HepG2 (cell line): ENCODE measurements at regions not wholly inside any gene's neighbourhood (a gene's known extent, or its start where the extent isn't known, plus 50 kb on each side); places are given as distances from the start of the nearest gene placed in this dataset.
A peak's percentile ranks its signal among the peaks of the same experiment; 100 is the strongest.

ENCODE experiments used
- ATAC-seq: fragments of 200-7000 bp; cut with Tn5 transposase; 3 replicates; pipeline ENCODE4 v1.9.1; 2020; ENCODE audit warnings: mild to moderate bottlenecking, moderate library complexity
- BruUV-seq: library from RNA; stranded (reverse); fragments of 400-500 nt; replicated peaks from 2 replicates; lab custom pipeline; 2021; lab: Mats Ljungman, UMichigan
- CTCF ChIA-PET: fragments of 300-600 bp; formaldehyde crosslinking; extraction: SDS; loops from one replicate; lab custom pipeline; 2021; ENCODE audit warnings: low total read pairs, inconsistent platforms, low intra/inter-chr PET ratio; lab: Yijun Ruan, JAX
- POLR2A ChIA-PET: fragments of 350-600 bp; sonication (Branson Sonifier 250); formaldehyde crosslinking; loops from one replicate; lab custom pipeline; 2020; ENCODE audit warnings: antibody characterized with exemption, inconsistent platforms; lab: Yijun Ruan, JAX
- DNase-seq: peaks from one replicate; pipeline ENCODE4 v3.0.0-alpha.2; 2015; ENCODE audit warnings: low spot score
- FAIRE-seq: peaks from 3 replicates; lab custom pipeline; 2011; peaks lifted over from hg19 to GRCh38; lab: Jason Lieb, UNC
- H2AFZ ChIP-seq: one replicate; pipeline ENCODE4 v1.6.1; 2011; ENCODE audit warnings: low read length, inconsistent platforms
- H3K27ac ChIP-seq: fragments of 300-600 bp; 3 replicates; pipeline ENCODE4 v1.8.0; 2011; ENCODE audit warnings: mixed run types, mild to moderate bottlenecking, mixed read lengths, low read length, inconsistent platforms; ENCODE audit not compliant: insufficient read depth; ENCODE audit errors: extremely low read length
- H3K27me3 ChIP-seq, 2 experiments: fragments of 200-600 bp in 1 of 2; 2 replicates in 1 of 2; 3 replicates in 1 of 2; pipeline versions ENCODE4 v1.6.0 to v1.8.0; 2011; ENCODE audit warnings: low read length in 2 of 2, mild to moderate bottlenecking in 2 of 2, moderate library complexity in 2 of 2, inconsistent platforms in 1 of 2; ENCODE audit not compliant: insufficient read depth in 2 of 2, control insufficient read depth in 1 of 2
- H3K36me3 ChIP-seq, 2 experiments: fragments of 200-600 bp in 1 of 2; replicated peaks in 1 of 2; 2 replicates in 1 of 2; 3 replicates in 1 of 2; pipeline versions ENCODE4 v1.5.1 to v1.8.0; 2011; ENCODE audit warnings: low read length in 2 of 2, inconsistent platforms in 1 of 2; ENCODE audit not compliant: insufficient read depth in 2 of 2, control insufficient read depth in 1 of 2
- H3K4me1 ChIP-seq: 2 replicates; pipeline ENCODE4 v1.5.1; 2012; ENCODE audit warnings: low read length, inconsistent platforms; ENCODE audit not compliant: insufficient read depth
- H3K4me2 ChIP-seq: 2 replicates; pipeline ENCODE4 v1.6.0; 2011; ENCODE audit warnings: low read depth, low read length, inconsistent platforms
- H3K4me3 ChIP-seq, 3 experiments: fragments of 200-600 bp in 1 of 3; sonication (generic), shearing (Covaris generic) in 1 of 3; replicated peaks in 1 of 3; 2 replicates each; pipeline ENCODE4 v1.5.1; 2011 to 2016; ENCODE audit warnings: low read length in 3 of 3, inconsistent platforms in 2 of 3, low read depth in 2 of 3, mild to moderate bottlenecking in 2 of 3, control low read depth in 1 of 3, mixed read lengths in 1 of 3; ENCODE audit not compliant: insufficient read depth in 1 of 3
- H3K79me2 ChIP-seq: one replicate; pipeline ENCODE4 v1.6.1; 2011; ENCODE audit warnings: low read length, inconsistent platforms; ENCODE audit not compliant: insufficient read depth
- H3K9ac ChIP-seq: 2 replicates; pipeline ENCODE4 v1.6.0; 2011; ENCODE audit warnings: mild to moderate bottlenecking, low read depth, low read length, inconsistent platforms; ENCODE audit not compliant: insufficient read depth
- H3K9me3 ChIP-seq: 2 replicates; pipeline ENCODE4 v1.5.1; 2012; ENCODE audit warnings: mild to moderate bottlenecking, low read length
- H4K20me1 ChIP-seq: 2 replicates; pipeline ENCODE4 v1.6.0; 2011; ENCODE audit warnings: inconsistent platforms, mild to moderate bottlenecking, low read length, moderate library complexity; ENCODE audit not compliant: insufficient read depth
- E2F1 ChIP-seq: sonication (generic); formaldehyde crosslinking; IDR thresholded peaks from 2 replicates; pipeline ENCODE4 v1.5.0; 2020; ENCODE audit warnings: missing genetic modification reagents
- SIX1 ChIP-seq: sonication (generic); formaldehyde crosslinking; IDR thresholded peaks from 2 replicates; pipeline ENCODE4 v1.4.0; 2020; ENCODE audit warnings: missing genetic modification reagents, borderline replicate concordance
- SOX13 ChIP-seq, 3 experiments: fragments of 450-650 bp in 1 of 3; sonication (generic) in 1 of 3; formaldehyde crosslinking in 1 of 3; IDR thresholded peaks in 2 of 3; conservative IDR thresholded peaks in 1 of 3; 2 replicates each; pipeline versions ENCODE4 v1.5.0 to v1.6.1; 2016 to 2020; ENCODE audit warnings: antibody characterized with exemption in 1 of 3, mild to moderate bottlenecking in 1 of 3, missing compliant biosample characterization in 1 of 3, missing genetic modification reagents in 1 of 3, moderate library complexity in 1 of 3
- TBX3 ChIP-seq: fragments of 450-650 bp; IDR thresholded peaks from 2 replicates; pipeline ENCODE4 v1.6.1; 2017; ENCODE audit warnings: antibody characterized with exemption, mild to moderate bottlenecking, inconsistent platforms, borderline replicate concordance
- TEAD3 ChIP-seq: optimal IDR thresholded peaks from 2 replicates; pipeline ENCODE3; 2016; ENCODE audit warnings: borderline replicate concordance
- U2AF1 ChIP-seq: fragments of 200-400 bp; formaldehyde crosslinking; optimal IDR thresholded peaks from 2 replicates; pipeline ENCODE3; 2017; ENCODE audit warnings: mild to moderate bottlenecking, low read depth, low read length
- ZMYM3 ChIP-seq: sonication (generic); formaldehyde crosslinking; IDR thresholded peaks from 2 replicates; pipeline ENCODE4 v1.5.1; 2020; ENCODE audit warnings: mild to moderate bottlenecking, missing genetic modification reagents
- ZMYM4 ChIP-seq: sonication (generic); formaldehyde crosslinking; IDR thresholded peaks from 2 replicates; pipeline ENCODE4 v1.8.1; 2023; ENCODE audit warnings: mild to moderate bottlenecking, missing genetic modification reagents
- ZNF143 ChIP-seq: sonication (generic); formaldehyde crosslinking; IDR thresholded peaks from 2 replicates; pipeline ENCODE4 v1.4.0; 2020; ENCODE audit warnings: missing genetic modification reagents
- ZNF234 ChIP-seq: sonication (generic); formaldehyde crosslinking; conservative IDR thresholded peaks from 2 replicates; pipeline ENCODE4 v1.5.1; 2020; ENCODE audit warnings: mild to moderate bottlenecking, missing genetic modification reagents
- ZNF326 ChIP-seq: sonication (generic); formaldehyde crosslinking; IDR thresholded peaks from 2 replicates; pipeline ENCODE4 v1.4.0; 2020; ENCODE audit warnings: missing genetic modification reagents, borderline replicate concordance
- ZNF383 ChIP-seq: sonication (generic); formaldehyde crosslinking; IDR thresholded peaks from 2 replicates; pipeline ENCODE4 v1.4.0; 2020; ENCODE audit warnings: missing genetic modification reagents, mild to moderate bottlenecking, borderline replicate concordance
- ZNF546 ChIP-seq: sonication (generic); formaldehyde crosslinking; conservative IDR thresholded peaks from 2 replicates; pipeline ENCODE4 v1.8.1; 2023; ENCODE audit warnings: mild to moderate bottlenecking, missing genetic modification reagents
- ZNF709 ChIP-seq: sonication (generic); formaldehyde crosslinking; IDR thresholded peaks from 2 replicates; pipeline ENCODE4 v1.5.0; 2020; ENCODE audit warnings: mild to moderate bottlenecking, missing genetic modification reagents
- ZSCAN12 ChIP-seq: sonication (generic); formaldehyde crosslinking; IDR thresholded peaks from 2 replicates; pipeline ENCODE4 v1.9.0; 2021; ENCODE audit warnings: mild to moderate bottlenecking, missing genetic modification reagents
- WGBS: methylation state at CpG from one replicate; pipeline ENCODE4 v1.1.6; 2017; ENCODE audit warnings: low lambda C conversion rate; 5-methylcytosine and 5-hydroxymethylcytosine counted together
- in situ Hi-C: cut with HindIII; loops from 2 replicates; pipeline ENCODE4 v1.10.0; 2017; ENCODE audit warnings: low pct_unique_long_range_greater_than_20kb; ENCODE audit not compliant: extremely low pct_ligation_motif_present
- intact Hi-C: fragments of 100-400 bp; cut with micrococcal nuclease; formaldehyde crosslinking; loops from one replicate; pipeline ENCODE4 v1.10.0; 2022; ENCODE audit not compliant: unreplicated experiment

DNA sequence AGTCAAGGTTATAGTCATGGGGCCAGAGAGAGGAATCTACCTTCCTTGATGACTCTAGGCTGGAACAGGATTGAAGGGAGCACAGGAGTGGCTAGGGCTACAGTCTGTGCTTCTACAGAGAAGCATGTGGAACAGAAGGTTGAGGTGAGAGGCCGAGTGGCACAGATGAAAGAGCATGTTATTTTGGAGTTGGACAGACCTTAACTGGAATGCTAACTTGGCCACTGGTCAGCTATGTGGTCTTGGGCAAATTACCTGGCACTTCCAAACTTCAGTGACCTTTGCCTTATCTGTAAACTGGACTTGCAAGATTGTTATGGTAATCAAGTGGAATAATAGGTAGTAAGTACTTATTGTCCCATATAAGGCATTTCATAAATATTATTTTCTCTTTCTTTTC is 252.7 kb downstream of the KCNRG start (continued):
- TF ChIP-seq U2AF1, result no peak
- TF ChIP-seq SIX1 (CRISPR knock-in tag), result no peak
- no peak for TF ChIP-seq ZNF326 (CRISPR knock-in tag)
- peak; percentile 30 for TF ChIP-seq TEAD3
- no peak for TF ChIP-seq ZNF143 (CRISPR knock-in tag)
- no peak for TF ChIP-seq SOX13 (IDR thresholded peaks at IDR 0.05)
- peak in 1 of 2 experiments; percentile 60; a peak in 2 of 4 replicates for TF ChIP-seq SOX13 (CRISPR knock-in tag; conservative IDR thresholded peaks at IDR 0.05 in 1 of 2, IDR thresholded peaks at IDR 0.05 in 1 of 2)
- no peak for TF ChIP-seq ZNF546 (CRISPR knock-in tag)
- peak; percentile 20; the same call in 1 of the 2 replicates for TF ChIP-seq ZMYM4 (CRISPR knock-in tag)
- TF ChIP-seq ZSCAN12 (CRISPR knock-in tag), result no peak

DNA sequence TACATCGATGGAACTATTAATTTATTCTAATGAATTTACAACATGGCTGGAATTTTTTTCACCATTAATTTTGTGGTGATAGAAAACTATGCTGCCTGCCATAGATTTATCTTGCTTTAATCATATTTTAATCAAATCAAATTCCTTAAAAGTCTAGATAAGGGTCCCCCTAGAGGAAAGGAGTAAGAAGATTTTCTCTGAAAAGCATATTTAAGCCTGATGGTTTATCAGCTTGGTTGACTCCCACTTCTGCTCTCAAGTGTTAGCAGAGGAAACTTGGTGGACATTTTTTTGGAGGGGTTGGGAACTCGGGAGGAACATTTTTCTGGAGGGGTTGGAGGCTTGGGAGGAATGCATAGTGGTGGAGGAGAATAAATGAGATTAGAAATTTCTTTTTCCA is 253.3 kb downstream of the KCNRG start:
- intact Hi-C loops (no loop called here), in situ Hi-C loops (no loop called here)
- no peak overlapping the region for H3K4me2 ChIP-seq
- no peaks in the 10 kb centered on the region; a peak in 1 of 5 replicates for H3K36me3 ChIP-seq
- H3K9ac ChIP-seq, result no peak overlapping the region
- no peaks in the 10 kb centered on the region for H3K9me3 ChIP-seq
- peaks cover 7% of the 10 kb centered on the region for H3K79me2 ChIP-seq
- POLR2A ChIA-PET, result no interaction called here
- no peak for TF ChIP-seq TBX3
- TF ChIP-seq ZMYM3 (CRISPR knock-in tag), result no peak
- no peak for TF ChIP-seq ZNF709 (CRISPR knock-in tag)
- TF ChIP-seq ZNF234 (CRISPR knock-in tag), result no peak
- TF ChIP-seq E2F1 (CRISPR knock-in tag), result no peak
- TF ChIP-seq ZNF383 (CRISPR knock-in tag), result no peak
- TF ChIP-seq TEAD3, result no peak
- peaks cover 14% of the 10 kb centered on the region for H3K4me1 ChIP-seq
- 90% methylated on average over 2 of the region's 2 CpGs for WGBS
- DNase-seq (no peak), FAIRE-seq (no peak), ATAC-seq (no peak)
- H3K4me3 ChIP-seq, result no peak overlapping the region
- H4K20me1 ChIP-seq, result peaks cover 3% of the 10 kb centered on the region; the same call in 1 of the 2 replicates
- H2AFZ ChIP-seq, result no peak overlapping the region
- CTCF ChIA-PET, result no interaction called here
- no peak overlapping the region for H3K27ac ChIP-seq
- no peaks in the 10 kb centered on the region for H3K27me3 ChIP-seq
- BruUV-seq, result no TSS peak
